HCT116 (cell line): ENCODE measurements at regions not wholly inside any gene's neighbourhood (a gene's known extent, or its start where the extent isn't known, plus 50 kb on each side); places are given as distances from the start of the nearest gene placed in this dataset.

Source experiments
- ATAC-seq: fragments of 200-7000 bp; cut with Tn5 transposase; 2 replicates; pipeline ENCODE4 v1.9.1; 2020; ENCODE audit warnings: mild to moderate bottlenecking, moderate library complexity
- BruUV-seq: library from RNA; stranded (reverse); fragments of 400-500 nt; replicated peaks from 2 replicates; lab custom pipeline; 2021; lab: Mats Ljungman, UMichigan
- CTCF ChIA-PET: fragments of 300-600 bp; sonication (Branson Sonifier 250); formaldehyde crosslinking; loops from one replicate; lab custom pipeline; 2021; ENCODE audit warnings: antibody characterized with exemption; lab: Charles Lee
- POLR2A ChIA-PET: fragments of 300-600, 350-600 bp; sonication (Branson Sonifier 250); formaldehyde crosslinking; loops from one replicate; lab custom pipeline; 2021; ENCODE audit warnings: antibody characterized with exemption; lab: Charles Lee
- RAD21 ChIA-PET, 2 experiments: fragments of 300-600 bp; sonication (Branson Sonifier 250); formaldehyde crosslinking; loops; one replicate each; lab custom pipeline; 2023; ENCODE audit warnings: low total read pairs in 2 of 2; ENCODE audit not compliant: uncharacterized antibody in 2 of 2, unreplicated experiment in 2 of 2, low non-redundant PET in 1 of 2; lab: Charles Lee
- DNase-seq: peaks from one replicate; pipeline ENCODE4 v3.0.0-alpha.2; 2010; ENCODE audit warnings: low read depth, low spot score
- H2AFZ ChIP-seq: fragments of 200-600 bp; shearing (Covaris generic), sonication (generic); 2 replicates; pipeline ENCODE4 v1.6.1; 2017; ENCODE audit warnings: low read depth, mixed run types, mixed read lengths, antibody characterized with exemption, low read length; ENCODE audit not compliant: poor library complexity, severe bottlenecking
- H3K27ac ChIP-seq: 2 replicates; pipeline ENCODE4 v1.5.1; 2012; ENCODE audit warnings: low read depth, low read length
- H3K27me3 ChIP-seq: fragments of 200-600 bp; sonication (generic); 2 replicates; pipeline ENCODE4 v1.6.1; 2016; ENCODE audit warnings: mixed run types, low read length, mixed read lengths; ENCODE audit not compliant: insufficient read depth
- H3K36me3 ChIP-seq, 2 experiments: fragments of 200-500 bp in 1 of 2; fragments of 200-600 bp in 1 of 2; sonication (Bioruptor generic) in 1 of 2; sonication (generic) in 1 of 2; 2 replicates each; pipeline versions ENCODE4 v1.5.1 to v1.6.1; 2014 to 2016; ENCODE audit warnings: low read length in 2 of 2, inconsistent platforms in 1 of 2, mixed read lengths in 1 of 2, mixed run types in 1 of 2; ENCODE audit not compliant: insufficient read depth in 2 of 2, control insufficient read depth in 1 of 2
- H3K4me1 ChIP-seq, 2 experiments: fragments of 200-600 bp in 1 of 2; sonication (generic) in 1 of 2; 2 replicates each; pipeline versions ENCODE4 v1.5.1 to v1.6.1; 2012 to 2017; ENCODE audit warnings: low read length in 2 of 2, inconsistent platforms in 1 of 2, mild to moderate bottlenecking in 1 of 2, mixed read lengths in 1 of 2, mixed run types in 1 of 2, moderate library complexity in 1 of 2; ENCODE audit not compliant: insufficient read depth in 2 of 2, control insufficient read depth in 1 of 2
- H3K4me2 ChIP-seq: fragments of 200-600 bp; sonication (generic); 2 replicates; pipeline ENCODE4 v1.6.1; 2017; ENCODE audit warnings: mixed run types, low read length, mixed read lengths
- H3K4me3 ChIP-seq, 2 experiments: fragments of 200-600 bp in 1 of 2; sonication (generic) in 1 of 2; replicated peaks in 1 of 2; 2 replicates each; pipeline ENCODE4 v1.5.1; 2011 to 2016; ENCODE audit warnings: low read length in 2 of 2, control low read depth in 1 of 2, low read depth in 1 of 2, mild to moderate bottlenecking in 1 of 2, mixed read lengths in 1 of 2, mixed run types in 1 of 2
- H3K79me2 ChIP-seq: fragments of 200-600 bp; sonication (generic); 2 replicates; pipeline ENCODE4 v1.6.1; 2017; ENCODE audit warnings: mild to moderate bottlenecking, mixed run types, low read length, moderate library complexity, mixed read lengths; ENCODE audit not compliant: insufficient read depth
- H3K9ac ChIP-seq: fragments of 200-600 bp; sonication (generic); 2 replicates; pipeline ENCODE4 v1.6.1; 2016; ENCODE audit warnings: low read length, mixed read lengths
- H3K9me2 ChIP-seq: fragments of 200-600 bp; sonication (generic), shearing (Covaris generic); 2 replicates; pipeline ENCODE4 v1.6.1; 2017; ENCODE audit warnings: mixed run types, mild to moderate bottlenecking, moderate library complexity; ENCODE audit not compliant: insufficient read depth
- H3K9me3 ChIP-seq, 2 experiments: fragments of 200-500 bp in 1 of 2; fragments of 200-600 bp in 1 of 2; sonication (Bioruptor generic) in 1 of 2; sonication (generic) in 1 of 2; 2 replicates each; pipeline ENCODE4 v1.6.1; 2014 to 2017; ENCODE audit warnings: low read length in 2 of 2, mixed read lengths in 2 of 2, inconsistent platforms in 1 of 2, low read depth in 1 of 2, mild to moderate bottlenecking in 1 of 2, mixed run types in 1 of 2, moderate library complexity in 1 of 2; ENCODE audit not compliant: control insufficient read depth in 1 of 2, insufficient read depth in 1 of 2
- H4K20me1 ChIP-seq: fragments of 200-600 bp; sonication (generic), shearing (Covaris generic); 2 replicates; pipeline ENCODE4 v1.6.1; 2017; ENCODE audit warnings: mixed run types, mild to moderate bottlenecking, moderate library complexity; ENCODE audit not compliant: insufficient read depth
- ATF3 ChIP-seq: IDR thresholded peaks from 2 replicates; pipeline ENCODE4 v1.6.1; 2012
- CBX3 ChIP-seq: IDR thresholded peaks from 2 replicates; pipeline ENCODE4 v1.6.1; 2012; ENCODE audit warnings: low read depth
- CEBPB ChIP-seq: IDR thresholded peaks from 2 replicates; pipeline ENCODE4 v1.6.1; 2012; ENCODE audit warnings: low read depth
- CTCF ChIP-seq, 3 experiments: fragments of 200-600 bp in 1 of 3; sonication (generic) in 1 of 3; IDR thresholded peaks in 2 of 3; conservative IDR thresholded peaks in 1 of 3; 2 replicates each; pipeline ENCODE4 v1.5.1; 2012 to 2017; ENCODE audit warnings: low read depth in 2 of 3, low read length in 2 of 3, antibody characterized with exemption in 1 of 3, borderline replicate concordance in 1 of 3, control low read depth in 1 of 3, mild to moderate bottlenecking in 1 of 3, mixed read lengths in 1 of 3, mixed run types in 1 of 3, moderate library complexity in 1 of 3; ENCODE audit not compliant: insufficient read depth in 1 of 3
- EGR1 ChIP-seq: IDR thresholded peaks from 2 replicates; pipeline ENCODE4 v1.6.1; 2012; ENCODE audit warnings: low read depth
- ELF1 ChIP-seq: IDR thresholded peaks from 2 replicates; pipeline ENCODE4 v1.6.1; 2012; ENCODE audit warnings: low read depth, borderline replicate concordance
- EZH2phosphoT487 ChIP-seq: fragments of 200-600 bp; IDR thresholded peaks from 2 replicates; pipeline ENCODE4 v1.6.1; 2018; ENCODE audit warnings: antibody characterized with exemption, borderline replicate concordance
- FOSL1 ChIP-seq: IDR thresholded peaks from 2 replicates; pipeline ENCODE4 v1.6.1; 2012; ENCODE audit warnings: low read depth
- JUND ChIP-seq: IDR thresholded peaks from 2 replicates; pipeline ENCODE4 v1.6.1; 2012
- POLR2A ChIP-seq: IDR thresholded peaks from 2 replicates; pipeline ENCODE4 v1.7.0; 2011; ENCODE audit warnings: borderline replicate concordance; ENCODE audit not compliant: insufficient read depth, insufficient read length; ENCODE audit errors: extremely low read depth
- RAD21 ChIP-seq: IDR thresholded peaks from 2 replicates; pipeline ENCODE4 v1.6.1; 2012; ENCODE audit warnings: low read depth, mild to moderate bottlenecking
- REST ChIP-seq: IDR thresholded peaks from 2 replicates; pipeline ENCODE4 v1.6.1; 2012; ENCODE audit warnings: low read depth
- SIN3A ChIP-seq: IDR thresholded peaks from 2 replicates; pipeline ENCODE4 v1.6.1; 2012; ENCODE audit warnings: low read depth
- SP1 ChIP-seq: IDR thresholded peaks from 2 replicates; pipeline ENCODE4 v1.6.1; 2012; ENCODE audit warnings: low read depth
- SRF ChIP-seq: IDR thresholded peaks from 2 replicates; pipeline ENCODE4 v1.6.1; 2012; ENCODE audit warnings: low read depth
- TCF7L2 ChIP-seq: IDR thresholded peaks from 2 replicates; pipeline ENCODE4 v1.7.0; 2011; ENCODE audit warnings: borderline replicate concordance, inconsistent platforms; ENCODE audit not compliant: insufficient read depth, insufficient read length; ENCODE audit errors: extremely low read depth
- YY1 ChIP-seq: IDR thresholded peaks from 2 replicates; pipeline ENCODE4 v1.6.1; 2011; ENCODE audit warnings: low read length, low read depth, moderate library complexity, mild to moderate bottlenecking; ENCODE audit not compliant: insufficient replicate concordance; ENCODE audit errors: extremely low read depth
- ZBTB33 ChIP-seq: IDR thresholded peaks from 2 replicates; pipeline ENCODE4 v1.6.1; 2011; ENCODE audit warnings: mild to moderate bottlenecking, low read length, moderate library complexity; ENCODE audit not compliant: insufficient replicate concordance; ENCODE audit errors: extremely low read depth
- ZFX ChIP-seq: fragments of 450-650 bp; IDR thresholded peaks from 2 replicates; pipeline ENCODE4 v1.6.1; 2017
- intact Hi-C: fragments of 100-400 bp; cut with micrococcal nuclease; formaldehyde crosslinking; loops from 2 replicates; pipeline ENCODE4 v1.10.0; 2022

- ChIA-PET CTCF (no interaction called here), RAD21 (no interaction called here), POLR2A (no interaction called here)
- H3K79me2 ChIP-seq: no peaks in the 10 kb centered on the region
- no peaks in the 10 kb centered on the region for H3K4me1 ChIP-seq
- TF ChIP-seq ZFX (no peak), CTCF (IDR thresholded peaks at IDR 0.05 in 2 of 3, conservative IDR thresholded peaks at IDR 0.05 in 1 of 3; ENCODE audit: borderline replicate concordance in 1 of 3, insufficient read depth in 1 of 3, low read depth in 2 of 3, low read length in 2 of 3) (no peak), REST (no peak), TCF7L2 (no peak), ATF3 (no peak), SRF (no peak), EGR1 (no peak), RAD21 (no peak), CBX3 (no peak), SIN3A (no peak), EZH2phosphoT487 (no peak), YY1 (no peak), FOSL1 (no peak), POLR2A (no peak), CEBPB (no peak), SP1 (no peak), ZBTB33 (no peak), JUND (no peak), ELF1 (no peak)
- peaks cover 5 to 7% of the 10 kb centered on the region in 2 experiments; a peak in 2 of 4 replicates for H3K9me3 ChIP-seq
- no peaks in the 10 kb centered on the region for H3K36me3 ChIP-seq
- H3K4me3 ChIP-seq: no peak overlapping the region
- no peak overlapping the region for H3K27ac ChIP-seq
- DNase-seq: no peak
- intact Hi-C loops: no loop called here
- no peak overlapping the region for H2AFZ ChIP-seq
- H3K9ac ChIP-seq: no peak overlapping the region
- H3K4me2 ChIP-seq: no peak overlapping the region
- no TSS peak for BruUV-seq
- H3K9me2 ChIP-seq: no peaks in the 10 kb centered on the region
- no peak for ATAC-seq
- no peaks in the 10 kb centered on the region for H4K20me1 ChIP-seq
- no peaks in the 10 kb centered on the region for H3K27me3 ChIP-seq
Observed at GRCh38 chr1:103949779-103950178, 200.1 kb downstream of the AMY1C start.
